HG02885 (cell line): ENCODE measurements at regions not wholly inside any gene's neighbourhood (a gene's known extent, or its start where the extent isn't known, plus 50 kb on each side); places are given as distances from the start of the nearest gene placed in this dataset.

Experiments
- ATAC-seq: cut with Tn5 transposase; IDR thresholded peaks from one replicate; pipeline ENCODE4 v1.9.1; 2021; ENCODE audit warnings: mild to moderate bottlenecking; ENCODE audit not compliant: unreplicated experiment, poor library complexity

DNA sequence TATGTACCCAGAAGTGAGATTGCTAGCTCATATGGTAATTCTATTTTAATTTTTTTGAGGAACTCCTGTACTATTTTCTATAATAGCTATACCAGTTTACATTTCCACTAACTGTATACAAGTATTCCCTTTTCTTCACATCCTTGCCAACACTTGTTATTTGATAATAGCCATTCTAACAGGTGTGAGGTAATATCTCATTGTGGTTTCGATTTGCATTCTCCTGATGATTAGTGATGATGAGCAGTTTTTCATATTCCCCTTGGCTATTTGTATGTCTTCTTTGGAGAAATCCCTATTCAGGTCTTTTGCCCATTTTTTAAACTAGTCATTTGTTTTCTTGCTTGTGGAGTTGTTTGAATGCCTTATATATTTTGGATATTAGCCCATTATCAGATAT, 121.3 kb downstream of the BBS10 start:
- ATAC-seq = no peak

- ATAC-seq = no peak
Measured at GRCh38 chr12:76226397-76226796, 121.8 kb downstream of the BBS10 start.

DNA sequence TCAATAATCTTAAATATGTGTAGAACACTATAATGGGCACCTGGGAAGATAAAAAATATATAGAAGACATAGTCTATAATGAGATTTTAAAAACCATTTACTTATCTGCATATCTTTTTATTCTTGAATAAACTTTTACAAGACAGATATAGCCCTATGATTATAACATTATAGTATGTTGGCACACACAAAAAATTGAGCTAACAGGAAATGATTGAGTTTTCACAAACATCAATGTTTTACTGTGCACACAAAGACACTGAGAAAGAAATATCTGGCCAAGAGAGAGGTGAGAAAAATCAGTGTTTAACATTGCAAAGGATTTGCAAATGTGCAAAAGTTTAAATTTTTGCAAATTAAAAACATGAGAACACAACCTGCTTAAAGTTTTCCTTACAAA, 124.3 kb downstream of the BBS10 start:
- ATAC-seq = no peak

- no peak for ATAC-seq
Measured at GRCh38 chr12:76220980-76221379, 127.2 kb downstream of the BBS10 start.

DNA sequence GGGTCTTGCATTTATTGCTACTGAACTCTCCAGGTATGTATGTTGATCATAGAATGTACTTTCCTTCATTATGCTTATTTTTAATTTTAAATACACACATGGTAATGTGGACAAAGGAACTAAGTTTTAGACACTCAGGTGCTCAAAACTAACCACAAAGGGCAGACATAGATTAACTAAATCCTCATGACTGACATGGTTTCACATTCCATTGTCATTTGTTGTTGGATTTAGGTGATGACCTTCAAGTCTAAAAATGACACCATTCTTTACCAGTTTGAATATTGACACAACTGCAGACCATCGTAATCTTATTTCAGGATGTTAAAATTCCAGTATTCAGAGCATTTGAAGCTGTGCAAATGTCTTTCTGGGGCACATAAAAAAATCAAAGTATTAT, 128.4 kb downstream of the BBS10 start:
- ATAC-seq = no peak

GRCh38 chr12:76216585-76217472, 131.4 kb downstream of the BBS10 start:
- no peak for ATAC-seq

- no peak for ATAC-seq
Measured at GRCh38 chr12:76208129-76208528, 123.6 kb upstream of the NAP1L1 start.

DNA sequence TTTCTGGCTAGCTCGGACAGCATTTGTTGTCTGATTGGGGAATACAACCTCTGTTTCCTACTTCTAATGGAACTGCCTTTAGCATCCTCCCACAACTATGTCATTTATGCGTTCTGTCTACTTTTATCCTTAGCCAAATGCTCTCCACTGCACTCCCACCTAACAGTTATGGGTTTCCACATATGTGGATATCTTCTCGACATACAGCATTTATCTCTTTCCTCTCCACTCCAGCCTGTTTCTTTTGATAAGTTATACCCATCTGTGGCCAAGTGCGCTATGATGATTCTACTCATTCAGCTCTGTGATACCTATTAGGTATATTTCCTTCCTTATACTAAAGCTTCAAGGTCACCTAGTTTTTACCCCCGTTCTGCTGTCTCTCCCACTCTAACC, 122.2 kb upstream of the NAP1L1 start:
- no peak for ATAC-seq

- ATAC-seq = no peak
Measured at GRCh38 chr12:76206039-76206676, 121.7 kb upstream of the NAP1L1 start.

DNA sequence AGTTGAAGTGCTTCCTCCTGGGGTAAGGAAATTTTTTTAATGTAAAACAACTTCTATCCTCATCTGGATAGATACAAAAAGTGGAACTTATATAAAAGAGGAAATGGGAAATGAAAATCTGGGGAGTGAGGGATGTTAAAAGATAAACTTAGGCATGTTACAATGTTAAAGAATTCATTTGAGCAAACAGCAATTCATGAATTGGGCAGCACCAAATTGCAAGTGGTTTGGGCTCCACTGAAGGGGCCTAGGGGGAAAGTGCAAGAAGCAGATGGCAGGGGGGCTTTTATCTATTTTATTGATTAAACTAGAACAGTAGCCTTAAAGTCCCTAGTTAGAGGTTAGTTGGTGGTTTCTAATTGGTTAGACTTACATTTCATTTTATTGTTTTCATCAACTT, 118.1 kb upstream of the NAP1L1 start:
- ATAC-seq = no peak

- no peak for ATAC-seq
Measured at GRCh38 chr12:76201758-76202157, 117.3 kb upstream of the NAP1L1 start.

GRCh38 chr12:76201316-76201715, 116.8 kb upstream of the NAP1L1 start:
- no peak for ATAC-seq

GRCh38 chr12:76199808-76200207, 115.3 kb upstream of the NAP1L1 start:
- no peak for ATAC-seq

- ATAC-seq = no peak
Measured at GRCh38 chr12:76198839-76199238, 114.4 kb upstream of the NAP1L1 start.

GRCh38 chr12:76197283-76197682, 112.8 kb upstream of the NAP1L1 start:
- no peak for ATAC-seq

DNA sequence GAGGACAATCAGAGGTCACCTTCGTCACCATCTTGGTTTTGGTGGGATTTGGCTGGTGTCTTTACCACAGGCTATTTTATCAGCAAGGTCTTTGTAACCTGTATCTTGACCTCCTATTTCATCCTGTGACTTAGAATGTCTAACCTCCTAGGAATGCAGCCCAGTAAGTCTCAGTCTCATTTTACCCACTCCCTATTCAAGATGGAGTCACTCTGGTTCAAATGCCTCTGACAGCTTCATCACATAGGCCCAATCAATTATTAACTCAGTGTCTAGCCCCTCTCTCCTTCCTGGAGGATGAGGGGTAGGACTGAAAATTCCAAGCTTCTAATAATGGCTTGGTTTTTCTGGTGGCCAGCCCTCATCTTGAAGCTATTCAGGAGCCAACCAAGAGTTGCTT, 111.4 kb upstream of the NAP1L1 start:
- no peak for ATAC-seq

DNA sequence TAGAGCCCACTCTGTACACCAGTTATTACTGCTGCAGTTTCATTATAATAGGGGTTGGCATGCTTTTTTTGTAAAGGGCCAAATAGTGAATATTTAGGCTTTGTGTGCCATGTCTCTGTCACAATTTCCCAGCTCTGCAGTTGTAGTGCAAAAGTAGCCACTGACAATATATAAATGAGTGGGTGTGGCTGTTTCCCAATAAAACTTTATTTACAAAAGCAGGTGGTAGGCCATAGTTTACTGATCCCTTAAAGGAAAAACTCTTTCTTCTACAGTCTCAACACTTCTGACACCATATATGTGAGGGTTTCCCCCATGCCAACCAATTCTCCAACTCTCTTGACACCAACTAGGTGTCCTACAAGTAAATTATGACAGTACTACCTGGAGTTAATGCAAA, 110.2 kb upstream of the NAP1L1 start:
- ATAC-seq = no peak

DNA sequence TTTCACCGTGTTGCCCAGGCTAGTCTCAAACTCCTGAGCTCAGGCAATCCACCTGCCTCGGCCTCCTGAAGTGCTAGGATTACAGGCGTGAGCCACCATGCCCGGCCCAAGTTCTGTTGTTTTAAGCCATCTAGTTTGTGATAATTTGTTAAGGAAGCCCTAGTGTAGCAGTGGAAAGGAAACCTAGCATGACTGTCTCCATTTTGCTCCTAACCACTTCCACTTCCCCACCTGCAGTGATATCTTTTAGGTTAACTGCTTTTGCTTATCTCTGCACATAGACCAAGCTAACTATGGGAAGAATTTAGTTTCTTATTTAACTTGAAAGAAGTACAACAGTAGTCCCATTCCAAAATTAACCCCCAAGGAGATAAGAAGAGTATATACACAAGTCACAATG, 109.5 kb upstream of the NAP1L1 start:
- ATAC-seq = no peak

DNA sequence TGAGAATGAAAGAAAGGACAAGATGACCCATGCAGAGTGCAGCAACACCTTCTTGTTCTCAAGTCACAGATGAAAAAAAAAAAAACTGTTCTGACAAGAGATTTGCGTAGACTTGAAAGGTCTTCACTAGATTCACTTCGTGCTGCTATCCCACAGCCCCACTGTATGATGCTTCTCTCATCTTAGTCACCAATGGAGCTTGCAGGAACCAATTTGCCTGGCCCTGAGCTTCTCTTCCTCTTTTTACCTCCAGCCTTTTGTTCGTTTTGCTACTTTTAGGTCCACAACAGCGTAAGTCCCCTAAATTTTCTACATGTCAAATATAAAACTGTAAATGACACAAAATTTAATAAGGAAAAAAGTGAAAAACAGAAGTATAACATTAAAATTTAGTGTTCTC, 107.9 kb upstream of the NAP1L1 start:
- ATAC-seq = no peak

DNA sequence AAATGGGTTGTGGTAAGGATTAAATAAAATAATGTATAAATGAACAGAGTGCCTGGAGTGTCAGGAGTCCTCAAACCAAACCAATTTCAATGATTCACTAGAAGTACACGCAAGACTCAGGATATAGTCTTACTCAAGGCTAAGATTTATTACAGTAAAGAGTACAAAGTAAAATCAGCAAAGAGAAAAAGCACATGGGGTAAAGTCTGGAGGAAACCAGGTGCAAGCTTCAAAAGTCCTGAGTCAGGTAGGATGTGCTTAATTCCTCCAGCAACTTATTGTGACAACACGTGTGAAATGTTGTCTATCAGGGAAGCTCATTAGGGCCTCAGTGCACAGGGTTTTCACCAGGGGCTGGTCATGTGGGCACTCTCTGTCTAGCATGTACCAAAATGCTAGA, 105.8 kb upstream of the NAP1L1 start:
- no peak for ATAC-seq

DNA sequence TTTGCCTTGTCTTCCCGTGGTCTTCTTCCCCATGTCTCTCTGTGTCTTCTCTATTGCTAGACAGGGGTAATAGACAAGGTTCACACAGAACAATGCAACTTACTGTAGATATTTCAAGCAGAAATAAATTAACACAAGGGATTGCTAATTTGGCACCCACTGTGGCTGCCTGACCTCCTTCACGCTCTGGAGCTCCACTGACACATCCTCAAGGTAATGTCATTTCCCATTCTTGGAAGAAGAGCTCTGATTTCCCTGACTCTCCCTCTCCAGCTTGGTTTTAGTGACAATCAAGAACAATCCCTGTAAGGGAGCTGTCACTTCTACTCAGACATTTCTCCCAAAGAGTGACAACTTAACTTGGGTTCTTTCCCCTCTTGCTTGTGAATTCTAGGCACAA, 105.4 kb upstream of the NAP1L1 start:
- ATAC-seq = no peak

- ATAC-seq = no peak
Measured at GRCh38 chr12:76187177-76187576, 102.7 kb upstream of the NAP1L1 start.
